ENCODE measurements at regions not wholly inside any gene's neighbourhood (a gene's known extent, or its start where the extent isn't known, plus 50 kb on each side); places are given as distances from the start of the nearest gene placed in this dataset.

DNA sequence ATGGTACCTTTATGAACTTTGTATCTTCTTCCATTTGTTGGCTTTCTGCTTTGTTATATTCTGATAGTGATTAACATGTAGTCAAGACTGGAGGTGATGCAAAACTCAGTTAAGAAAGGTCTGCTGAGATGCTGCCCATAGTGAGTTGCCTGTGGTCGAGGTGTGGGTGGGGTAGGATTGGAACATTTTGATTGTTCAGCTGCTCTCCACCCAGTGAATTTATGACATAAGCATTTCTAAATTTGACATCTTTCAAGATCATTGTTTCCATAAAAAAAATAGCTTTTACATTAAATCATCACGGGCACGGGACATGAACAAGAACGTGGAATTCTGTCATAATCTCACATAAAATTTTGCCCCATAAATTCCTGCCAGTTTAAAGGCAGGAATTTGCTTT, 146.6 kb upstream of the POU3F2 start:
- H3K27me3 ChIP-seq = no peaks in the 10 kb centered on the region
- TF ChIP-seq, protein P1, sequence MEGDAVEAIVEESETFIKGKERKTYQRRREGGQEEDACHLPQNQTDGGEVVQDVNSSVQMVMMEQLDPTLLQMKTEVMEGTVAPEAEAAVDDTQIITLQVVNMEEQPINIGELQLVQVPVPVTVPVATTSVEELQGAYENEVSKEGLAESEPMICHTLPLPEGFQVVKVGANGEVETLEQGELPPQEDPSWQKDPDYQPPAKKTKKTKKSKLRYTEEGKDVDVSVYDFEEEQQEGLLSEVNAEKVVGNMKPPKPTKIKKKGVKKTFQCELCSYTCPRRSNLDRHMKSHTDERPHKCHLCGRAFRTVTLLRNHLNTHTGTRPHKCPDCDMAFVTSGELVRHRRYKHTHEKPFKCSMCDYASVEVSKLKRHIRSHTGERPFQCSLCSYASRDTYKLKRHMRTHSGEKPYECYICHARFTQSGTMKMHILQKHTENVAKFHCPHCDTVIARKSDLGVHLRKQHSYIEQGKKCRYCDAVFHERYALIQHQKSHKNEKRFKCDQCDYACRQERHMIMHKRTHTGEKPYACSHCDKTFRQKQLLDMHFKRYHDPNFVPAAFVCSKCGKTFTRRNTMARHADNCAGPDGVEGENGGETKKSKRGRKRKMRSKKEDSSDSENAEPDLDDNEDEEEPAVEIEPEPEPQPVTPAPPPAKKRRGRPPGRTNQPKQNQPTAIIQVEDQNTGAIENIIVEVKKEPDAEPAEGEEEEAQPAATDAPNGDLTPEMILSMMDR (IDR thresholded peaks at IDR 0.05) = no peak
- TF ChIP-seq POLR2A (IDR thresholded peaks at IDR 0.05) = no peak
- no peaks in the 10 kb centered on the region for H3K36me3 ChIP-seq (replicated peaks in 1 of 2; ENCODE audit: insufficient read depth in 1 of 2, low read depth in 2 of 2)
- H3K9me3 ChIP-seq = no peaks in the 10 kb centered on the region
- no peaks in the 10 kb centered on the region for H3K4me1 ChIP-seq
- intact Hi-C loops (cut with DNase I) = no loop called here
- ATAC-seq (no peak), DNase-seq (no peak)
- H3K4me3 ChIP-seq = no peak overlapping the region
- H3K27ac ChIP-seq = no peak overlapping the region
- WGBS, 2 donors = 55 to 63% methylated on average over 4 of the region's 4 CpGs

DNA sequence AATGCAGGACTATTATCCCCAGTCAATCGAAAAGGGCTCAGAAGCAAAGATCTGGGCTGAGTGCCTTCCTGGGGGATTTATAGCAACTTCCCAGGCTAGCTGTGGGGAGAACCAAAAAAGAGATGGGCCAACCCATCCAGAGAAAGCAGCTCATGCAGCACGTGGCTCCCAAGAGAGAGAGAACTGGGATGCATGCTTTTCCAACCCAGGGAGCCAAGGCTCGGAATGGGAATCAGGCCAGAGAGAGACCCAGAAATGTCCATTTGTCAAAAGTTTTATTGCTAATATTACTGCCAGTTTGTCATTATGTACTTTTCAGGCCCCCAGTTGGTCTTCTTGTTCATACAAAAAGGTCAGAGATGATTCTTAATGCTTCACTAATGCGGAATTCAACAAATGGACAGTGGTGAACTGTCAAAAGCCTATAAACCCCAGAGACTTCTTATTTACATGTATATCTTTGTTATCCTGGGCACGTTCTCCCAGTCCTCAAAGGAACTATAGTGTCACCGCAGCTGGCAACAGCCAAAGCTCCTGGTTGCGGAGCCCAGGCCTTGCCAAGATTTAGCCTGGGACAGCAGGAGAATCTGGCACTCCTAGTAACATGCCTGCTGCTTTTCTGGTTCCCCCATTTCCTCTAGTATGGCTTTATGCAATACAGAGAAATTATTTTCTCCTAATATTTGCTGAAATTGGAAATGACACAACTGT, 139.1 kb upstream of the POU3F2 start:
- TF ChIP-seq, protein P1 (IDR thresholded peaks at IDR 0.05) = no peak
- TF ChIP-seq POLR2A (IDR thresholded peaks at IDR 0.05) = no peak
- intact Hi-C loops (cut with DNase I) = no loop called here
- WGBS, 2 donors = 52 to 61% methylated on average over 7 of the region's 7 CpGs

DNA sequence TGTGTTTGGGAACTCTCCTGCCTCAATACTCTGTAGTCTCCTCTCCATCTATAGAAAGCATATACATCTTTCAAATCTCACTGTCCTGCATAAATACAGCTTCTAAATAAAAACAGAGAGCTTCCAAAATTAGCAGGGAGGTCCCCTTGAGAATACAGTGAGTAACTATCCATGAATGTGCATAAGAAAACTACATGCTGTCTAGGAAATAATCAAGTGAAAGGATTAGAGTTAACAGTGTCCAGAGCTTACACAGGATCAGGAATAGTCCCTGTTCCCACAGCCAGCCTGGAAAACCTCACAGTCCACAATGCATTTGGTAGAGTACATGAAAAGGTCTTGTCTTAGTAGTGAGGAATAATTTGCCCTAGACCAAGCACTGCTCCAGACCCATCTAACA, 123.0 kb upstream of the POU3F2 start:
- TF ChIP-seq, protein P1 (IDR thresholded peaks at IDR 0.05) = no peak
- no peak for TF ChIP-seq POLR2A (IDR thresholded peaks at IDR 0.05)
- Histone ChIP-seq H3K36me3 (replicated peaks in 1 of 2; ENCODE audit: insufficient read depth in 1 of 2, low read depth in 2 of 2) (no peaks in the 10 kb centered on the region), H3K4me3 (no peak overlapping the region), H3K9me3 (no peaks in the 10 kb centered on the region), H3K27ac (no peak overlapping the region), H3K27me3 (no peaks in the 10 kb centered on the region), H3K4me1 (no peaks in the 10 kb centered on the region)
- no peak for ATAC-seq
- DNase-seq = no peak
- intact Hi-C loops (cut with DNase I) = no loop called here

More for the DNA sequence above, 139.1 kb upstream of the POU3F2 start:
- Histone ChIP-seq H3K27ac (no peak overlapping the region), H3K9me3 (no peaks in the 10 kb centered on the region), H3K27me3 (no peaks in the 10 kb centered on the region), H3K4me3 (no peak overlapping the region), H3K36me3 (replicated peaks in 1 of 2; ENCODE audit: insufficient read depth in 1 of 2, low read depth in 2 of 2) (no peaks in the 10 kb centered on the region), H3K4me1 (no peaks in the 10 kb centered on the region)
- DNase-seq (no peak), ATAC-seq (no peak)

DNA sequence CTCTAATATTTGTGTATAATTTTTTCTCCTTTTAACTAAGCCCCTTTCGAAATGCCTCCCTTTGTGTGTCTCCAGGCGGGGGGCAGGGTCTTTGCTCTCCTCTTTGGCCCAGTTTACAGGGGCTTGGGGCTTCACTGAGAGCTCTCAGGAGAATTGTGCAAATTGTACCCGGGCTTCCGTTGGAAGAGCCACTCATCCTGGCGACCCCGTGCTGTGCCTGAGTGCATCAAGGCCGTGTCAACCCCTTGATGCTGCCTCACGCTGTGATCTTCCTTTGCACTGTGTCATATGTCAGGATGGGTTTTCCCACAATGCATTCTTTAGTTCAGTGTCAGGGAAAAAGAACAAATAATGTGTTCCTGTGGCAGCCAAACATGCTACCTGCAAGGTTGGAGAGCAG, 118.0 kb upstream of the POU3F2 start:
- no peaks in the 10 kb centered on the region for H3K27me3 ChIP-seq
- 4 to 6% methylated on average over 8 of the region's 8 CpGs for WGBS, 2 donors
- no peak overlapping the region for H3K4me3 ChIP-seq
- intact Hi-C loops (cut with DNase I) = no loop called here
- no peaks in the 10 kb centered on the region for H3K36me3 ChIP-seq (replicated peaks in 1 of 2; ENCODE audit: insufficient read depth in 1 of 2, low read depth in 2 of 2)
- DNase-seq (no peak), ATAC-seq (no peak)
- no peaks in the 10 kb centered on the region for H3K9me3 ChIP-seq
- H3K27ac ChIP-seq = no peak overlapping the region
- TF ChIP-seq, protein P1 (IDR thresholded peaks at IDR 0.05) = no peak
- TF ChIP-seq POLR2A (IDR thresholded peaks at IDR 0.05) = no peak
- no peaks in the 10 kb centered on the region for H3K4me1 ChIP-seq

DNA sequence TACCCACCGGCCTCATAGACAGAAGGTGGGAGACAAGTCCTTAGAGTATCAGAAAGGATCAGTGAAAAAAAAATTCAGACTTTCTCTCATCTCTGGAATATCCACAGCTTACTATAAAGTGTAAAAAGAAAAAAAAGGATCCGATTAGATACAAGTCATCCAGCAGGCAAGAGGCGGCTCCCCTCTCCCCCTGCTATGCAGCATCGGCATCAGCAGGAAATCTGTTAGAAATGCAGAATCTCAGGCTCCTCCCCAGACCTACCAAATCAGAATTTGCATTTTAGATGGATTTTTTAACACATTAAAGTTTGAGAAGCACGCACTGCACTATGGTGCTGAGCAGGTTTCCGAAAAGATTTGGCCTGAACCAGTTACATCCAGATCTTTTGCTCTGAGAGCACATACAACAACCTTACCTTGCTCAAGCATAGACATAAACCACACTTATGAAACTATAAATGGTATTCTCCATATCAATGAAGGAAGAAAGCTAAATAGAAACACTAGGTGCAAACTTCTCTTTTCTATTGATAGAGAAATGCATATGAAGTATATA, 117.0 kb upstream of the POU3F2 start:
- 42 to 45% methylated on average over 6 of the region's 6 CpGs for WGBS, 2 donors
- intact Hi-C loops (cut with DNase I) = no loop called here
- TF ChIP-seq, protein P1 (IDR thresholded peaks at IDR 0.05) = no peak
- TF ChIP-seq POLR2A (IDR thresholded peaks at IDR 0.05) = no peak
- DNase-seq (no peak), ATAC-seq (no peak)
- Histone ChIP-seq H3K4me3 (no peak overlapping the region), H3K27ac (no peak overlapping the region), H3K4me1 (no peaks in the 10 kb centered on the region), H3K9me3 (no peaks in the 10 kb centered on the region), H3K27me3 (no peaks in the 10 kb centered on the region), H3K36me3 (replicated peaks in 1 of 2; ENCODE audit: insufficient read depth in 1 of 2, low read depth in 2 of 2) (no peaks in the 10 kb centered on the region)
